B cell (primary cell): ENCODE measurements at regions not wholly inside any gene's neighbourhood (a gene's known extent, or its start where the extent isn't known, plus 50 kb on each side); places are given as distances from the start of the nearest gene placed in this dataset.

Source experiments
- ATAC-seq: fragments of 200-7000 bp; cut with Tn5 transposase; one replicate; pipeline ENCODE4 v1.10.0; 2021; ENCODE audit warnings: low read depth, mild to moderate bottlenecking, moderate number of reproducible peaks, moderate library complexity
- CTCF ChIA-PET: fragments of 350-600 bp; sonication (Branson Sonifier 250); formaldehyde crosslinking; loops from one replicate; lab custom pipeline; 2021; ENCODE audit warnings: antibody characterized with exemption, inconsistent platforms; lab: Charles Lee
- POLR2A ChIA-PET: fragments of 350-600 bp; sonication (Branson Sonifier 250); formaldehyde crosslinking; loops from one replicate; lab custom pipeline; 2021; ENCODE audit warnings: antibody characterized with exemption; lab: Charles Lee
- DNase-seq: peaks from one replicate; pipeline ENCODE4 v3.0.0; 2013
- H2AFZ ChIP-seq: 2 replicates; pipeline ENCODE4 v1.6.1; 2012; ENCODE audit warnings: mild to moderate bottlenecking, low read depth, low read length; ENCODE audit not compliant: insufficient read depth, poor library complexity, severe bottlenecking
- H3K27ac ChIP-seq, 2 donors: 1 replicate in 1 of 2; 2 replicates in 1 of 2; pipeline ENCODE4 v1.5.1; 2012 to 2013; ENCODE audit warnings: low read length in 2 of 2, mild to moderate bottlenecking in 2 of 2, moderate library complexity in 1 of 2
- H3K27me3 ChIP-seq, 4 experiments: fragments of 200-600 bp in 1 of 4; sonication (generic) in 1 of 4; replicated peaks in 1 of 4; 1 replicate in 2 of 4; 2 replicates in 2 of 4; pipeline versions ENCODE4 v1.6.1 to v1.7.0; 2013 to 2016; ENCODE audit warnings: low read length in 3 of 4, mild to moderate bottlenecking in 2 of 4, mixed read lengths in 1 of 4, moderate library complexity in 1 of 4; ENCODE audit not compliant: insufficient read depth in 4 of 4, control insufficient read depth in 3 of 4; ENCODE audit errors: control extremely low read depth in 1 of 4
- H3K36me3 ChIP-seq, 2 experiments: replicated peaks in 1 of 2; 1 replicate in 1 of 2; 2 replicates in 1 of 2; pipeline versions ENCODE4 v1.6.1 to v1.7.1; 2013; ENCODE audit warnings: low read length in 1 of 2; ENCODE audit not compliant: insufficient read depth in 2 of 2, control insufficient read depth in 1 of 2; ENCODE audit errors: control extremely low read depth in 1 of 2, extremely low read depth in 1 of 2
- H3K4me1 ChIP-seq, 2 donors: fragments of 200-600 bp in 1 of 2; sonication (generic) in 1 of 2; 1 replicate in 1 of 2; 2 replicates in 1 of 2; pipeline versions ENCODE4 v1.5.1 to v1.6.1; 2013 to 2017; ENCODE audit warnings: low read length in 2 of 2; ENCODE audit not compliant: control insufficient read depth in 2 of 2, insufficient read depth in 2 of 2
- H3K4me2 ChIP-seq: replicated peaks from 2 replicates; pipeline ENCODE3; 2012; ENCODE audit warnings: mild to moderate bottlenecking, low read depth, low read length; ENCODE audit not compliant: poor library complexity, severe bottlenecking
- H3K4me3 ChIP-seq, 5 experiments: fragments of 200-600 bp in 1 of 5; sonication (generic) in 1 of 5; 1 replicate in 3 of 5; 2 replicates in 2 of 5; pipeline versions ENCODE4 v1.5.1 to v1.7.0; 2011 to 2016; ENCODE audit warnings: low read length in 4 of 5, mild to moderate bottlenecking in 4 of 5, low read depth in 2 of 5, control low read depth in 1 of 5, moderate library complexity in 1 of 5; ENCODE audit not compliant: insufficient read depth in 1 of 5; ENCODE audit errors: control extremely low read depth in 1 of 5, extremely low read depth in 1 of 5
- H3K79me2 ChIP-seq: fragments of 200-600 bp; sonication (generic); one replicate; pipeline ENCODE4 v1.6.0; 2016; ENCODE audit warnings: low read length; ENCODE audit not compliant: control insufficient read depth, insufficient read depth
- H3K9ac ChIP-seq: fragments of 200-600 bp; sonication (generic); 2 replicates; pipeline ENCODE4 v1.6.1; 2017; ENCODE audit warnings: mild to moderate bottlenecking, low read length, moderate library complexity
- H3K9me3 ChIP-seq, 3 donors: one replicate each; pipeline versions ENCODE4 v1.6.1 to v1.7.1; 2013; ENCODE audit warnings: low read length in 2 of 3; ENCODE audit not compliant: control insufficient read depth in 2 of 3, insufficient read depth in 1 of 3; ENCODE audit errors: control extremely low read depth in 1 of 3
- H4K20me1 ChIP-seq: 2 replicates; pipeline ENCODE4 v1.6.0; 2012; ENCODE audit warnings: mild to moderate bottlenecking, low read length; ENCODE audit not compliant: insufficient read depth, control insufficient read depth, poor library complexity, severe bottlenecking
- H3K27ac Mint-ChIP-seq: one replicate; pipeline ENCODE4 v1.8.0; 2021; ENCODE audit warnings: mixed read lengths
- H3K27me3 Mint-ChIP-seq: one replicate; pipeline ENCODE4 v1.8.0; 2021; ENCODE audit warnings: mixed read lengths
- H3K4me1 Mint-ChIP-seq: one replicate; pipeline ENCODE4 v1.8.0; 2021; ENCODE audit warnings: mixed read lengths
- H3K4me3 Mint-ChIP-seq: one replicate; pipeline ENCODE4 v1.8.0; 2021; ENCODE audit warnings: mixed read lengths
- H3K9me3 Mint-ChIP-seq: one replicate; pipeline ENCODE4 v1.8.0; 2022; ENCODE audit warnings: mixed read lengths; ENCODE audit not compliant: insufficient read depth
- EZH2 ChIP-seq: IDR thresholded peaks from 2 replicates; pipeline ENCODE4 v1.6.1; 2012; ENCODE audit warnings: borderline replicate concordance, low read depth, mild to moderate bottlenecking, moderate library complexity, low read length; ENCODE audit not compliant: insufficient read depth, poor library complexity, severe bottlenecking
- WGBS: methylation state at CpG from one replicate; pipeline ENCODE4 v1.1.5; 2013; ENCODE audit warnings: missing lambda C conversion rate; ENCODE audit not compliant: insufficient coverage; 5-methylcytosine and 5-hydroxymethylcytosine counted together
- intact Hi-C: fragments of 100-400 bp; cut with micrococcal nuclease; formaldehyde crosslinking; loops from one replicate; pipeline ENCODE4 v1.10.0; 2022
- TF ChIP-seq, protein P1 (sequence below): fragments of 200-600 bp; IDR thresholded peaks from one replicate; pipeline ENCODE4 v1.8.0; 2022; ENCODE audit warnings: antibody characterized with exemption, mild to moderate bottlenecking

GRCh38 chr11:33946930-33947329 is 55.1 kb upstream of the LMO2 start:
- H3K4me3 Mint-ChIP-seq = no peak overlapping the region
- H3K4me3 ChIP-seq = no peak overlapping the region
- ATAC-seq = no peak
- no peak overlapping the region for H2AFZ ChIP-seq
- H3K4me1 Mint-ChIP-seq = peaks cover 16% of the 10 kb centered on the region
- intact Hi-C loops = no loop called here
- H3K9ac ChIP-seq = no peak overlapping the region
- no CpG with 5 or more reads among the region's 4 CpGs for WGBS
- no peaks in the 10 kb centered on the region for H3K9me3 Mint-ChIP-seq
- H4K20me1 ChIP-seq = no peaks in the 10 kb centered on the region
- no peaks in the 10 kb centered on the region for H3K79me2 ChIP-seq
- no peaks in the 10 kb centered on the region for H3K36me3 ChIP-seq
- POLR2A ChIA-PET = no interaction called here
- no peaks in the 10 kb centered on the region for H3K27me3 ChIP-seq
- no peak overlapping the region for H3K27ac ChIP-seq
- no peaks in the 10 kb centered on the region for H3K27me3 Mint-ChIP-seq
- H3K27ac Mint-ChIP-seq = no peak overlapping the region
- no peak overlapping the region for H3K4me2 ChIP-seq
- no peak for DNase-seq
- H3K9me3 ChIP-seq = no peaks in the 10 kb centered on the region
- CTCF ChIA-PET = interaction anchor here (0.8 kb wide), 1 partner anchor 112 kb away, joined by 3 read pairs; no protein-coding TSS in a partner anchor
- TF ChIP-seq EZH2 = no peak
- H3K4me1 ChIP-seq = peaks cover 8 to 14% of the 10 kb centered on the region in 2 donors

DNA sequence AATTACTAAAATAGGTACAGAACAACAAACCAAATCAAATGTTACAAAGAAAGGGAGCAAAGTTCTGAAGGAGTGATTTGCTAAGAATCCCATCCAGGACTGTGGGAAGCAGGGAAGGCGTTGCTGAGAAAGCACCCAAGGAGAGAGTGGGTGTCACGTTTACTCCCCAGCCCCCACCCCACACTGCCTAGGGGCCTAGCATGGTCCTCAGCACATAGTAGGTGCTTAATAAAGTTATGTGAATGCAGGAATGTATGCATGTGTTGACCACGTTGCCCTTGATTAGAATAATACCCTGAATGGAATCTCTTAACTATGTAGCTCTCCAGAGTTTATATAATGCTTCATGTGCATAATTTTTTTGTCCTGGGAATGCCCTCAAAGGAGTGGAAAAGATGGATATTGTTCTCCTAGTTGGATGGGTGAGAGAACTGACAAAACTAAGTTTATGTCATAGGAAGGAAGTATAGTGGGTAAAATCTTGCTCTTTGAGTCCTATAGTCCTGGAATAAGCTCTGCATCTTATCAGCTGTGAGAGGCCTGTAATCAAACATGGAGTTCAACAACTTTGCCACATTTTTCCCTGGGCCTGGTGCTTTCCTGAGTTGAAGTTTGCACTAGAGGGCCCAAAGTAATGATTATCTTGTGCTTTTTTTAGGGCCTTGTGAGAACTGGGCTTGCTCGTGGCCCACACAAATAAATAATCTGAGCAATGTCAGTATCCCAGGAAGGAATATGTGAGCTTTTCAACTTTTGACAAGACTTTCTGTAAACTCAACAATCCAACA is 53.8 kb upstream of the LMO2 start:
- Histone ChIP-seq H3K9ac (no peak overlapping the region), H3K27me3 (no peaks in the 10 kb centered on the region), H3K27ac (no peak overlapping the region), H4K20me1 (no peaks in the 10 kb centered on the region), H3K9me3 (no peaks in the 10 kb centered on the region), H3K4me3 (no peak overlapping the region), H3K4me2 (no peak overlapping the region), H3K36me3 (no peaks in the 10 kb centered on the region), H2AFZ (no peak overlapping the region), H3K4me1 (peaks cover 8 to 16% of the 10 kb centered on the region in 2 donors), H3K79me2 (no peaks in the 10 kb centered on the region)
- ChIA-PET CTCF (interaction anchor here (0.7 to 2.8 kb wide), 2 partner anchors 19 to 25 kb away, joined by 3 to 12 read pairs; no protein-coding TSS in a partner anchor), POLR2A (no interaction called here)
- 100% methylated on average over 1 of the region's 4 CpGs for WGBS
- Mint-ChIP-seq H3K4me3 (no peak overlapping the region), H3K4me1 (peaks cover 23% of the 10 kb centered on the region), H3K27ac (no peak overlapping the region), H3K27me3 (no peaks in the 10 kb centered on the region), H3K9me3 (no peaks in the 10 kb centered on the region)
- ATAC-seq (no peak), DNase-seq (no peak)
- intact Hi-C loops = no loop called here
- TF ChIP-seq EZH2 = no peak
- TF ChIP-seq, protein P1, sequence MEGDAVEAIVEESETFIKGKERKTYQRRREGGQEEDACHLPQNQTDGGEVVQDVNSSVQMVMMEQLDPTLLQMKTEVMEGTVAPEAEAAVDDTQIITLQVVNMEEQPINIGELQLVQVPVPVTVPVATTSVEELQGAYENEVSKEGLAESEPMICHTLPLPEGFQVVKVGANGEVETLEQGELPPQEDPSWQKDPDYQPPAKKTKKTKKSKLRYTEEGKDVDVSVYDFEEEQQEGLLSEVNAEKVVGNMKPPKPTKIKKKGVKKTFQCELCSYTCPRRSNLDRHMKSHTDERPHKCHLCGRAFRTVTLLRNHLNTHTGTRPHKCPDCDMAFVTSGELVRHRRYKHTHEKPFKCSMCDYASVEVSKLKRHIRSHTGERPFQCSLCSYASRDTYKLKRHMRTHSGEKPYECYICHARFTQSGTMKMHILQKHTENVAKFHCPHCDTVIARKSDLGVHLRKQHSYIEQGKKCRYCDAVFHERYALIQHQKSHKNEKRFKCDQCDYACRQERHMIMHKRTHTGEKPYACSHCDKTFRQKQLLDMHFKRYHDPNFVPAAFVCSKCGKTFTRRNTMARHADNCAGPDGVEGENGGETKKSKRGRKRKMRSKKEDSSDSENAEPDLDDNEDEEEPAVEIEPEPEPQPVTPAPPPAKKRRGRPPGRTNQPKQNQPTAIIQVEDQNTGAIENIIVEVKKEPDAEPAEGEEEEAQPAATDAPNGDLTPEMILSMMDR = no peak
